Right atrium auricular region (tissue), 2 donors: ENCODE measurements at regions not wholly inside any gene's neighbourhood (a gene's known extent, or its start where the extent isn't known, plus 50 kb on each side); places are given as distances from the start of the nearest gene placed in this dataset.

ENCODE experiments used
- DNase-seq: peaks from one replicate; pipeline ENCODE4 v3.0.0-alpha.2; 2019; ENCODE audit warnings: low spot score
- H3K27ac ChIP-seq, 2 donors: fragments of 200-600 bp; sonication (generic); 1 replicate in 1 of 2; 2 replicates in 1 of 2; pipeline ENCODE4 v1.5.1; 2016 to 2019
- H3K27me3 ChIP-seq, 2 donors: fragments of 200-600 bp; sonication (generic); one replicate each; pipeline versions ENCODE4 v1.5.1 to v1.6.0; 2017 to 2019
- H3K36me3 ChIP-seq: fragments of 200-600 bp; sonication (generic); one replicate; pipeline ENCODE4 v1.5.1; 2016
- H3K4me1 ChIP-seq, 2 donors: fragments of 200-600 bp; sonication (generic); one replicate each; pipeline versions ENCODE4 v1.5.1 to v1.6.0; 2017 to 2019
- H3K4me3 ChIP-seq, 2 donors: fragments of 200-600 bp; sonication (generic); 1 replicate in 1 of 2; 2 replicates in 1 of 2; pipeline ENCODE4 v1.5.1; 2017 to 2019; ENCODE audit warnings: mild to moderate bottlenecking in 1 of 2, moderate library complexity in 1 of 2
- H3K9me3 ChIP-seq, 2 donors: fragments of 200-600 bp; sonication (generic); one replicate each; pipeline ENCODE4 v1.5.1; 2019
- CTCF ChIP-seq, 2 donors: fragments of 200-600 bp; sonication (generic); IDR thresholded peaks; one replicate each; pipeline ENCODE4 v1.5.1; 2019; ENCODE audit warnings: antibody characterized with exemption in 2 of 2

- no peak for DNase-seq
- H3K27ac ChIP-seq, result no peak overlapping the region
- no peaks in the 10 kb centered on the region for H3K27me3 ChIP-seq
- H3K9me3 ChIP-seq, result no peaks in the 10 kb centered on the region
- H3K36me3 ChIP-seq, result no peaks in the 10 kb centered on the region
- no peak overlapping the region for H3K4me3 ChIP-seq
- H3K4me1 ChIP-seq, result no peaks in the 10 kb centered on the region
- no peak for TF ChIP-seq CTCF (IDR thresholded peaks at IDR 0.05)
These were observed 415.2 kb upstream of the NR3C2 start for GRCh38 chr4:148857239-148857972.

- no peaks in the 10 kb centered on the region for H3K4me1 ChIP-seq
- no peak for TF ChIP-seq CTCF (IDR thresholded peaks at IDR 0.05)
- no peaks in the 10 kb centered on the region for H3K9me3 ChIP-seq
- no peak overlapping the region for H3K27ac ChIP-seq
- no peaks in the 10 kb centered on the region for H3K36me3 ChIP-seq
- no peak for DNase-seq
- no peaks in the 10 kb centered on the region for H3K27me3 ChIP-seq
- no peak overlapping the region for H3K4me3 ChIP-seq
These were observed 412.0 kb upstream of the NR3C2 start for GRCh38 chr4:148854203-148854602.

- DNase-seq, result no peak
- Histone ChIP-seq H3K9me3 (no peaks in the 10 kb centered on the region), H3K27me3 (no peaks in the 10 kb centered on the region), H3K36me3 (no peaks in the 10 kb centered on the region), H3K4me3 (no peak overlapping the region), H3K4me1 (no peaks in the 10 kb centered on the region), H3K27ac (no peak overlapping the region)
- TF ChIP-seq CTCF (IDR thresholded peaks at IDR 0.05), result peak in 1 of 2 donors; percentile 41
These were observed 410.0 kb upstream of the NR3C2 start for GRCh38 chr4:148852092-148852699.

GRCh38 chr4:148850257-148850995 is 408.2 kb upstream of the NR3C2 start:
- H3K4me1 ChIP-seq, result no peaks in the 10 kb centered on the region
- no peak for DNase-seq
- no peaks in the 10 kb centered on the region for H3K36me3 ChIP-seq
- no peaks in the 10 kb centered on the region for H3K9me3 ChIP-seq
- H3K4me3 ChIP-seq, result no peak overlapping the region
- H3K27me3 ChIP-seq, result no peaks in the 10 kb centered on the region
- H3K27ac ChIP-seq, result no peak overlapping the region
- TF ChIP-seq CTCF (IDR thresholded peaks at IDR 0.05), result no peak

GRCh38 chr4:148849581-148849980 is 407.4 kb upstream of the NR3C2 start:
- Histone ChIP-seq H3K36me3 (no peaks in the 10 kb centered on the region), H3K27me3 (no peaks in the 10 kb centered on the region), H3K9me3 (no peaks in the 10 kb centered on the region), H3K27ac (no peak overlapping the region), H3K4me3 (no peak overlapping the region), H3K4me1 (no peaks in the 10 kb centered on the region)
- DNase-seq, result no peak
- TF ChIP-seq CTCF (IDR thresholded peaks at IDR 0.05), result no peak
